ENCODE measurements at regions not wholly inside any gene's neighbourhood (a gene's known extent, or its start where the extent isn't known, plus 50 kb on each side); places are given as distances from the start of the nearest gene placed in this dataset.

GRCh38 chr11:70646272-70647049, 248.1 kb downstream of the CTTN start:
- TF ChIP-seq CTCF (IDR thresholded peaks at IDR 0.05): no peak
- ATAC-seq: no peak
- Histone ChIP-seq H3K9me3 (no peaks in the 10 kb centered on the region), H3K27ac (no peak overlapping the region), H3K36me3 (ENCODE audit: insufficient read depth in 1 of 2, low read depth in 1 of 2) (no peaks in the 10 kb centered on the region), H3K27me3 (ENCODE audit: insufficient read depth in 3 of 3, low read length in 2 of 3) (peaks cover 0 to 27% (median 0%) of the 10 kb centered on the region in 3 donors), H3K4me3 (no peak overlapping the region), H3K4me1 (no peaks in the 10 kb centered on the region)
- 71 to 76% (median 73%) methylated on average over 6 of the region's 6 CpGs for WGBS, 3 donors
- DNase-seq: no peak
- intact Hi-C loops (cut with DNase I): no loop called here

- H3K27me3 ChIP-seq (ENCODE audit: insufficient read depth in 3 of 3, low read length in 2 of 3): peaks cover 0 to 23% (median 0%) of the 10 kb centered on the region in 3 donors
- 32 to 39% (median 38%) methylated on average over 21 of the region's 21 CpGs for WGBS, 3 donors
- TF ChIP-seq CTCF (IDR thresholded peaks at IDR 0.05): no peak
These were observed 249.1 kb downstream of the CTTN start for GRCh38 chr11:70647188-70648166.

GRCh38 chr11:70650075-70650909, 252.0 kb downstream of the CTTN start:
- TF ChIP-seq CTCF (IDR thresholded peaks at IDR 0.05): no peak
- Histone ChIP-seq H3K27me3 (ENCODE audit: insufficient read depth in 3 of 3, low read length in 2 of 3) (peaks cover 0 to 9% (median 0%) of the 10 kb centered on the region in 3 donors), H3K4me1 (no peaks in the 10 kb centered on the region), H3K36me3 (ENCODE audit: insufficient read depth in 1 of 2, low read depth in 1 of 2) (no peaks in the 10 kb centered on the region), H3K9me3 (no peaks in the 10 kb centered on the region), H3K4me3 (no peak overlapping the region), H3K27ac (no peak overlapping the region)
- intact Hi-C loops (cut with DNase I): no loop called here
- ATAC-seq: peak; percentile 58 to 78 (median 70)
- DNase-seq: peak in 1 of 2 donors; percentile 44
- 44 to 55% (median 54%) methylated on average over 4 of the region's 4 CpGs for WGBS, 3 donors

More at GRCh38 chr11:70647188-70648166, 249.1 kb downstream of the CTTN start:
- DNase-seq: no peak
- no peaks in the 10 kb centered on the region for H3K9me3 ChIP-seq
- intact Hi-C loops (cut with DNase I): no loop called here
- H3K4me1 ChIP-seq: no peaks in the 10 kb centered on the region
- H3K27ac ChIP-seq: no peak overlapping the region
- H3K36me3 ChIP-seq (ENCODE audit: insufficient read depth in 1 of 2, low read depth in 1 of 2): no peaks in the 10 kb centered on the region
- ATAC-seq: no peak
- H3K4me3 ChIP-seq: no peak overlapping the region

GRCh38 chr11:70651031-70651430, 252.7 kb downstream of the CTTN start:
- no peak for ATAC-seq

More at GRCh38 chr11:70651031-70651430, 252.7 kb downstream of the CTTN start:
- TF ChIP-seq CTCF (IDR thresholded peaks at IDR 0.05): no peak
- 82 to 87% (median 82%) methylated on average over 7 of the region's 7 CpGs for WGBS, 3 donors
- Histone ChIP-seq H3K4me1 (no peaks in the 10 kb centered on the region), H3K4me3 (no peak overlapping the region), H3K27me3 (ENCODE audit: insufficient read depth in 3 of 3, low read length in 2 of 3) (peaks cover 0 to 8% (median 0%) of the 10 kb centered on the region in 3 donors), H3K9me3 (no peaks in the 10 kb centered on the region), H3K36me3 (ENCODE audit: insufficient read depth in 1 of 2, low read depth in 1 of 2) (no peaks in the 10 kb centered on the region), H3K27ac (no peak overlapping the region)
- DNase-seq: no peak
- intact Hi-C loops (cut with DNase I): no loop called here
